GM12801 (cell line): ENCODE measurements at regions not wholly inside any gene's neighbourhood (a gene's known extent, or its start where the extent isn't known, plus 50 kb on each side); places are given as distances from the start of the nearest gene placed in this dataset.

ENCODE experiments used
- CTCF ChIP-seq: IDR thresholded peaks from one replicate; pipeline ENCODE4 v1.5.1; 2011; ENCODE audit warnings: control low read depth; ENCODE audit not compliant: insufficient read length; ENCODE audit errors: extremely low read depth

GRCh38 chr2:16404146-16404545 is 261.5 kb downstream of the CYRIA start:
- TF ChIP-seq CTCF: no peak

- TF ChIP-seq CTCF: no peak
Observed at GRCh38 chr2:16402891-16403290, 262.7 kb downstream of the CYRIA start.

GRCh38 chr2:16401761-16402300 is 263.8 kb downstream of the CYRIA start:
- TF ChIP-seq CTCF: no peak

- no peak for TF ChIP-seq CTCF
Observed at GRCh38 chr2:16400127-16400623, 265.5 kb downstream of the CYRIA start.

GRCh38 chr2:16398486-16399043 is 267.1 kb downstream of the CYRIA start:
- TF ChIP-seq CTCF: no peak

GRCh38 chr2:16397681-16398475 is 267.8 kb downstream of the CYRIA start:
- no peak for TF ChIP-seq CTCF

- no peak for TF ChIP-seq CTCF
Observed at GRCh38 chr2:16396986-16397385, 268.6 kb downstream of the CYRIA start.
